Neural progenitor cell (in vitro differentiated cells): ENCODE measurements at regions not wholly inside any gene's neighbourhood (a gene's known extent, or its start where the extent isn't known, plus 50 kb on each side); places are given as distances from the start of the nearest gene placed in this dataset.

ENCODE experiments used
- DNase-seq: peaks from one replicate; pipeline ENCODE4 v3.0.0-alpha.2; 2016; ENCODE audit warnings: low spot score
- H2AFZ ChIP-seq: fragments of 200-600 bp; sonication (generic); replicated peaks from 2 replicates; pipeline ENCODE4 v1.6.1; 2016; ENCODE audit warnings: antibody characterized with exemption
- H3F3A ChIP-seq: fragments of 200-600 bp; sonication (generic); 2 replicates; pipeline ENCODE4 v1.6.1; 2016; ENCODE audit warnings: antibody characterized with exemption, low read depth
- H3K27ac ChIP-seq: fragments of 200-600 bp; sonication (generic); 2 replicates; pipeline ENCODE4 v1.5.1; 2016; ENCODE audit warnings: mild to moderate bottlenecking
- H3K27me3 ChIP-seq: fragments of 200-600 bp; sonication (generic); 2 replicates; pipeline ENCODE4 v1.6.1; 2016; ENCODE audit warnings: mild to moderate bottlenecking, moderate library complexity
- H3K36me3 ChIP-seq: fragments of 200-600 bp; sonication (generic); 2 replicates; pipeline ENCODE4 v1.5.1; 2016
- H3K4me1 ChIP-seq: fragments of 200-600 bp; sonication (generic); 2 replicates; pipeline ENCODE4 v1.6.1; 2016; ENCODE audit warnings: mixed run types
- H3K4me2 ChIP-seq: fragments of 200-600 bp; sonication (generic); 2 replicates; pipeline ENCODE4 v1.6.1; 2016
- H3K4me3 ChIP-seq: fragments of 200-600 bp; sonication (generic); 2 replicates; pipeline ENCODE4 v1.5.1; 2016
- H3K79me2 ChIP-seq: fragments of 200-600 bp; sonication (generic); 2 replicates; pipeline ENCODE4 v1.6.1; 2016; ENCODE audit warnings: low read depth
- H3K9ac ChIP-seq: fragments of 200-600 bp; sonication (generic); 2 replicates; pipeline ENCODE4 v1.6.1; 2016
- H3K9me3 ChIP-seq: fragments of 200-600 bp; sonication (generic); 2 replicates; pipeline ENCODE4 v1.5.1; 2016; ENCODE audit warnings: low read depth
- H4K20me1 ChIP-seq: fragments of 200-600 bp; sonication (generic); 2 replicates; pipeline ENCODE4 v1.6.1; 2016; ENCODE audit warnings: low read depth
- H3K27ac Mint-ChIP-seq: 3 replicates; pipeline ENCODE4 v1.8.0; 2021; ENCODE audit warnings: mixed read lengths
- H3K27me3 Mint-ChIP-seq: 2 replicates; pipeline ENCODE4 v1.8.0; 2022; ENCODE audit warnings: low read depth, mild to moderate bottlenecking, inconsistent platforms, moderate library complexity, mixed read lengths; ENCODE audit not compliant: insufficient read depth
- H3K36me3 Mint-ChIP-seq: 3 replicates; pipeline ENCODE4 v1.8.0; 2021; ENCODE audit warnings: mixed read lengths
- H3K4me1 Mint-ChIP-seq: 3 replicates; pipeline ENCODE4 v1.8.0; 2021; ENCODE audit warnings: mixed read lengths
- H3K4me3 Mint-ChIP-seq: 3 replicates; pipeline ENCODE4 v1.8.0; 2021; ENCODE audit warnings: mild to moderate bottlenecking, moderate library complexity, mixed read lengths
- H3K9me3 Mint-ChIP-seq: 3 replicates; pipeline ENCODE4 v1.8.0; 2020; ENCODE audit warnings: mixed read lengths
- EZH2 ChIP-seq: fragments of 200-600 bp; sonication (generic); IDR thresholded peaks from 2 replicates; pipeline ENCODE4 v1.6.1; 2017; ENCODE audit warnings: antibody characterized with exemption, mild to moderate bottlenecking, moderate library complexity
- EZH2phosphoT487 ChIP-seq: fragments of 200-600 bp; sonication (generic); IDR thresholded peaks from 2 replicates; pipeline ENCODE4 v1.6.1; 2017; ENCODE audit warnings: antibody characterized with exemption
- TF ChIP-seq, protein P1 (sequence below): fragments of 200-600 bp; sonication (generic); IDR thresholded peaks from 2 replicates; pipeline ENCODE4 v1.5.1; 2017; ENCODE audit warnings: antibody characterized with exemption, mild to moderate bottlenecking

DNA sequence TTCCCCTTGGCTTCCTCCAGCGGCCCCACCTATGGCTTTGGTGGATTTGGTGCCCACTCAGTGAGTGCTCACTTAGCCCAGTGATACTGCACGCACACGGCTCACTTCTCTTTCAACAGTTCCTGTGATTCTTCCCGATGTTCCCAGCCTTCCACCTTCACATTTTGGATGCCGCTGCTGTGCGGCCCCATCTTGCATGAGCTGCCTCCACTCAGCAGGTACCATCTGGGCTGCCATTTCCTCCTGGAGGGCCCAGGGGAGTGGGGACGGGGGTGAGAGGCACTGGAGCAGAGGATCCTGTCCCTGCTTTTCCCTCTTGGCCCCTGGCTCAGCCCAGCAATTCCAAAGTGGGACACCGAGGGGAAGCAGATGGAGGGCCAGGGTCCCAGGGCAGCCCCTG, 323.3 kb upstream of the ZNF32 start:
- Histone ChIP-seq H4K20me1 (no peaks in the 10 kb centered on the region), H3K4me1 (no peaks in the 10 kb centered on the region), H2AFZ (no peak overlapping the region), H3K4me2 (no peak overlapping the region), H3K9ac (no peak overlapping the region), H3K79me2 (no peaks in the 10 kb centered on the region), H3K4me3 (no peak overlapping the region), H3K9me3 (no peaks in the 10 kb centered on the region), H3K27ac (no peak overlapping the region), H3K36me3 (no peaks in the 10 kb centered on the region), H3K27me3 (no peaks in the 10 kb centered on the region), H3F3A (no peaks in the 10 kb centered on the region)
- no peak for DNase-seq
- peaks cover 9% of the 10 kb centered on the region for H3K4me1 Mint-ChIP-seq
- H3K4me3 Mint-ChIP-seq = no peak overlapping the region
- H3K9me3 Mint-ChIP-seq = peaks cover 2% of the 10 kb centered on the region
- H3K27me3 Mint-ChIP-seq = peaks cover 3% of the 10 kb centered on the region
- H3K27ac Mint-ChIP-seq = no peak overlapping the region
- no peak for TF ChIP-seq EZH2phosphoT487
- TF ChIP-seq EZH2 = no peak
- TF ChIP-seq, protein P1, sequence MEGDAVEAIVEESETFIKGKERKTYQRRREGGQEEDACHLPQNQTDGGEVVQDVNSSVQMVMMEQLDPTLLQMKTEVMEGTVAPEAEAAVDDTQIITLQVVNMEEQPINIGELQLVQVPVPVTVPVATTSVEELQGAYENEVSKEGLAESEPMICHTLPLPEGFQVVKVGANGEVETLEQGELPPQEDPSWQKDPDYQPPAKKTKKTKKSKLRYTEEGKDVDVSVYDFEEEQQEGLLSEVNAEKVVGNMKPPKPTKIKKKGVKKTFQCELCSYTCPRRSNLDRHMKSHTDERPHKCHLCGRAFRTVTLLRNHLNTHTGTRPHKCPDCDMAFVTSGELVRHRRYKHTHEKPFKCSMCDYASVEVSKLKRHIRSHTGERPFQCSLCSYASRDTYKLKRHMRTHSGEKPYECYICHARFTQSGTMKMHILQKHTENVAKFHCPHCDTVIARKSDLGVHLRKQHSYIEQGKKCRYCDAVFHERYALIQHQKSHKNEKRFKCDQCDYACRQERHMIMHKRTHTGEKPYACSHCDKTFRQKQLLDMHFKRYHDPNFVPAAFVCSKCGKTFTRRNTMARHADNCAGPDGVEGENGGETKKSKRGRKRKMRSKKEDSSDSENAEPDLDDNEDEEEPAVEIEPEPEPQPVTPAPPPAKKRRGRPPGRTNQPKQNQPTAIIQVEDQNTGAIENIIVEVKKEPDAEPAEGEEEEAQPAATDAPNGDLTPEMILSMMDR = no peak
- no peaks in the 10 kb centered on the region for H3K36me3 Mint-ChIP-seq

DNA sequence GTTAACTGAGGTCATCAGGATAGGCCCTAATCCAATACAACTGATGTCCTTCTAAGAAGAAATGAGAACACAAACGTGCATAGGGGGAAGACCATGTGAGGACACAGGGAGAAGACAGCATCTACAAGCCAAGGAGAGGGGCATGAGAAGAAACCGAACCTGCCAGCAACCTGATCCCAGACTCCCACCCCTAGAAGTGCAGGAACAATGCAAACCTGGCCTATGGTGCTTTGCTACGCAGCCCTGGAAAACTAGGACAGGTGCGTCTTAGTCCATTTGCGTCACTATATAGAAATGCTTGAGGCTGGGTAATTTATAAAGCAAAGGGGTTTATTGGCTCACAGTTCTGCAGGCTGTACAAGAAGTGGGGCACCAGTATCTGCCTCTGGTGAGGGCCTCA, 322.6 kb upstream of the ZNF32 start:
- Histone ChIP-seq H3K27ac (no peak overlapping the region), H3F3A (no peaks in the 10 kb centered on the region), H3K36me3 (no peaks in the 10 kb centered on the region), H3K9ac (no peak overlapping the region), H4K20me1 (no peaks in the 10 kb centered on the region), H3K9me3 (no peaks in the 10 kb centered on the region), H3K79me2 (no peaks in the 10 kb centered on the region), H3K27me3 (no peaks in the 10 kb centered on the region), H3K4me2 (no peak overlapping the region), H2AFZ (no peak overlapping the region), H3K4me1 (no peaks in the 10 kb centered on the region), H3K4me3 (no peak overlapping the region)
- no peaks in the 10 kb centered on the region for H3K36me3 Mint-ChIP-seq
- peaks cover 3% of the 10 kb centered on the region for H3K27me3 Mint-ChIP-seq
- no peak overlapping the region for H3K4me3 Mint-ChIP-seq
- peaks cover 2% of the 10 kb centered on the region for H3K9me3 Mint-ChIP-seq
- DNase-seq = no peak
- no peak for TF ChIP-seq EZH2
- TF ChIP-seq EZH2phosphoT487 = no peak
- TF ChIP-seq, protein P1 = no peak
- no peak overlapping the region for H3K27ac Mint-ChIP-seq
- peaks cover 9% of the 10 kb centered on the region for H3K4me1 Mint-ChIP-seq

DNA sequence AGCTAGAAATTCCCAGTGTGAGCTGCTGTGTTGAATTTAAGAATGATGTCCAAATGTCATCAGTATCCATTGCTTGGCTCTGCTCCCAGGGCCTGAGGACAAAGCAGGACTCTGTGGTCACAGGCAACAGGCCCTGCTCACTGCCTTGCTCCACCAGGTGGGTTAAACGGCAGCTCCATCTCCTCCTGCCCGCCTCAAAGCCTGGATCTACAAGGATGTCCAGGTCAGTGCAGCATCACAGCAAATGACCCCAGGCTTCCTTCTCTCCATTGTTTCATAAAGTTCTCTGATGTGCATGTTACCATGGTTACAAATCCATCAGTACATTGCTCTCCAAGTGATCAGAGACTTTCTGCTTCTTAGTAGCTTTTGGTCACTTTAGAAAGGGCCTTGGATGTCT, 322.0 kb upstream of the ZNF32 start:
- H2AFZ ChIP-seq = no peak overlapping the region
- H3K4me3 Mint-ChIP-seq = no peak overlapping the region
- H3K36me3 ChIP-seq = no peaks in the 10 kb centered on the region
- H4K20me1 ChIP-seq = no peaks in the 10 kb centered on the region
- H3F3A ChIP-seq = no peaks in the 10 kb centered on the region
- H3K9me3 Mint-ChIP-seq = peaks cover 2% of the 10 kb centered on the region
- H3K79me2 ChIP-seq = no peaks in the 10 kb centered on the region
- no peaks in the 10 kb centered on the region for H3K4me1 ChIP-seq
- no peak overlapping the region for H3K4me3 ChIP-seq
- no peaks in the 10 kb centered on the region for H3K9me3 ChIP-seq
- H3K4me1 Mint-ChIP-seq = peaks cover 9% of the 10 kb centered on the region
- no peaks in the 10 kb centered on the region for H3K36me3 Mint-ChIP-seq
- no peak overlapping the region for H3K9ac ChIP-seq
- DNase-seq = no peak
- no peak overlapping the region for H3K4me2 ChIP-seq
- peaks cover 3% of the 10 kb centered on the region for H3K27me3 Mint-ChIP-seq
- no peak overlapping the region for H3K27ac Mint-ChIP-seq
- TF ChIP-seq EZH2phosphoT487 (no peak), EZH2 (no peak)
- TF ChIP-seq, protein P1 = no peak
- no peaks in the 10 kb centered on the region for H3K27me3 ChIP-seq
- H3K27ac ChIP-seq = no peak overlapping the region
